ENCODE measurements at regions not wholly inside any gene's neighbourhood (a gene's known extent, or its start where the extent isn't known, plus 50 kb on each side); places are given as distances from the start of the nearest gene placed in this dataset.

- no peak overlapping the region for H3K4me3 Mint-ChIP-seq
- no peak overlapping the region for H3K27ac Mint-ChIP-seq
- H3K9me3 Mint-ChIP-seq = peaks cover 42% of the 10 kb centered on the region
- H3K27me3 Mint-ChIP-seq (ENCODE audit: insufficient read depth) = peaks cover 7% of the 10 kb centered on the region
- no peak for TF ChIP-seq CTCF (IDR thresholded peaks at IDR 0.05)
- no peak for DNase-seq
- H3K4me1 Mint-ChIP-seq (ENCODE audit: low read depth) = no peaks in the 10 kb centered on the region
- no peaks in the 10 kb centered on the region for H3K36me3 Mint-ChIP-seq (ENCODE audit: low read depth)
Measured at GRCh38 chr3:137468446-137468845, 295.7 kb upstream of the SOX14 start.

GRCh38 chr3:137469263-137469662 is 294.9 kb upstream of the SOX14 start:
- no peak for TF ChIP-seq CTCF (IDR thresholded peaks at IDR 0.05)
- H3K27me3 Mint-ChIP-seq (ENCODE audit: insufficient read depth) = peaks cover 7% of the 10 kb centered on the region
- no peak overlapping the region for H3K27ac Mint-ChIP-seq
- H3K9me3 Mint-ChIP-seq = peaks cover 46% of the 10 kb centered on the region
- no peak overlapping the region for H3K4me3 Mint-ChIP-seq
- no peaks in the 10 kb centered on the region for H3K36me3 Mint-ChIP-seq (ENCODE audit: low read depth)
- DNase-seq = no peak
- H3K4me1 Mint-ChIP-seq (ENCODE audit: low read depth) = no peaks in the 10 kb centered on the region

- TF ChIP-seq CTCF (IDR thresholded peaks at IDR 0.05) = no peak
- peaks cover 7% of the 10 kb centered on the region for H3K27me3 Mint-ChIP-seq (ENCODE audit: insufficient read depth)
- no peak for DNase-seq
- H3K27ac Mint-ChIP-seq = no peak overlapping the region
- H3K4me3 Mint-ChIP-seq = no peak overlapping the region
- no peaks in the 10 kb centered on the region for H3K4me1 Mint-ChIP-seq (ENCODE audit: low read depth)
- H3K9me3 Mint-ChIP-seq = peaks cover 41% of the 10 kb centered on the region
- H3K36me3 Mint-ChIP-seq (ENCODE audit: low read depth) = no peaks in the 10 kb centered on the region
Measured at GRCh38 chr3:137471130-137471529, 293.0 kb upstream of the SOX14 start.

- H3K4me3 Mint-ChIP-seq = no peak overlapping the region
- H3K36me3 Mint-ChIP-seq (ENCODE audit: low read depth) = no peaks in the 10 kb centered on the region
- TF ChIP-seq CTCF (IDR thresholded peaks at IDR 0.05) = no peak
- DNase-seq = no peak
- H3K27me3 Mint-ChIP-seq (ENCODE audit: insufficient read depth) = peaks cover 3% of the 10 kb centered on the region
- no peak overlapping the region for H3K27ac Mint-ChIP-seq
- no peaks in the 10 kb centered on the region for H3K4me1 Mint-ChIP-seq (ENCODE audit: low read depth)
- peaks cover 41% of the 10 kb centered on the region for H3K9me3 Mint-ChIP-seq
Measured at GRCh38 chr3:137471558-137472204, 292.4 kb upstream of the SOX14 start.

- H3K36me3 Mint-ChIP-seq (ENCODE audit: low read depth) = no peaks in the 10 kb centered on the region
- peaks cover 54% of the 10 kb centered on the region for H3K9me3 Mint-ChIP-seq
- H3K4me3 Mint-ChIP-seq = no peak overlapping the region
- no peak for DNase-seq
- no peaks in the 10 kb centered on the region; the same call in 1 of the 2 replicates for H3K27me3 Mint-ChIP-seq (ENCODE audit: insufficient read depth)
- no peaks in the 10 kb centered on the region for H3K4me1 Mint-ChIP-seq (ENCODE audit: low read depth)
- no peak overlapping the region for H3K27ac Mint-ChIP-seq
- TF ChIP-seq CTCF (IDR thresholded peaks at IDR 0.05) = no peak
Measured at GRCh38 chr3:137477614-137478013, 286.5 kb upstream of the SOX14 start.

Data from HFFc6 (cell line).